ENCODE measurements at regions not wholly inside any gene's neighbourhood (a gene's known extent, or its start where the extent isn't known, plus 50 kb on each side); places are given as distances from the start of the nearest gene placed in this dataset.

- TF ChIP-seq NR2F2 (IDR thresholded peaks at IDR 0.05), result no peak
- no peak for TF ChIP-seq CTCF (IDR thresholded peaks at IDR 0.05; ENCODE audit: low read depth, low read length, missing input control)
- no peak for TF ChIP-seq SP1 (IDR thresholded peaks at IDR 0.05)
- no peak for TF ChIP-seq HNF4G (IDR thresholded peaks at IDR 0.05)
- TF ChIP-seq, protein P1, sequence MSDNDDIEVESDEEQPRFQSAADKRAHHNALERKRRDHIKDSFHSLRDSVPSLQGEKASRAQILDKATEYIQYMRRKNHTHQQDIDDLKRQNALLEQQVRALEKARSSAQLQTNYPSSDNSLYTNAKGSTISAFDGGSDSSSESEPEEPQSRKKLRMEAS (IDR thresholded peaks at IDR 0.05), result no peak
- TF ChIP-seq, protein P2, sequence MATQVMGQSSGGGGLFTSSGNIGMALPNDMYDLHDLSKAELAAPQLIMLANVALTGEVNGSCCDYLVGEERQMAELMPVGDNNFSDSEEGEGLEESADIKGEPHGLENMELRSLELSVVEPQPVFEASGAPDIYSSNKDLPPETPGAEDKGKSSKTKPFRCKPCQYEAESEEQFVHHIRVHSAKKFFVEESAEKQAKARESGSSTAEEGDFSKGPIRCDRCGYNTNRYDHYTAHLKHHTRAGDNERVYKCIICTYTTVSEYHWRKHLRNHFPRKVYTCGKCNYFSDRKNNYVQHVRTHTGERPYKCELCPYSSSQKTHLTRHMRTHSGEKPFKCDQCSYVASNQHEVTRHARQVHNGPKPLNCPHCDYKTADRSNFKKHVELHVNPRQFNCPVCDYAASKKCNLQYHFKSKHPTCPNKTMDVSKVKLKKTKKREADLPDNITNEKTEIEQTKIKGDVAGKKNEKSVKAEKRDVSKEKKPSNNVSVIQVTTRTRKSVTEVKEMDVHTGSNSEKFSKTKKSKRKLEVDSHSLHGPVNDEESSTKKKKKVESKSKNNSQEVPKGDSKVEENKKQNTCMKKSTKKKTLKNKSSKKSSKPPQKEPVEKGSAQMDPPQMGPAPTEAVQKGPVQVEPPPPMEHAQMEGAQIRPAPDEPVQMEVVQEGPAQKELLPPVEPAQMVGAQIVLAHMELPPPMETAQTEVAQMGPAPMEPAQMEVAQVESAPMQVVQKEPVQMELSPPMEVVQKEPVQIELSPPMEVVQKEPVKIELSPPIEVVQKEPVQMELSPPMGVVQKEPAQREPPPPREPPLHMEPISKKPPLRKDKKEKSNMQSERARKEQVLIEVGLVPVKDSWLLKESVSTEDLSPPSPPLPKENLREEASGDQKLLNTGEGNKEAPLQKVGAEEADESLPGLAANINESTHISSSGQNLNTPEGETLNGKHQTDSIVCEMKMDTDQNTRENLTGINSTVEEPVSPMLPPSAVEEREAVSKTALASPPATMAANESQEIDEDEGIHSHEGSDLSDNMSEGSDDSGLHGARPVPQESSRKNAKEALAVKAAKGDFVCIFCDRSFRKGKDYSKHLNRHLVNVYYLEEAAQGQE (IDR thresholded peaks at IDR 0.05), result no peak
- TF ChIP-seq RAD21 (IDR thresholded peaks at IDR 0.05), result no peak
- no peak for TF ChIP-seq FOXA1 (IDR thresholded peaks at IDR 0.05)
Observed at GRCh38 chr11:45585205-45585604, 80.2 kb downstream of the CHST1 start.

Data from liver (tissue), 3 donors.